IPS-18a (cell line): ENCODE measurements at regions not wholly inside any gene's neighbourhood (a gene's known extent, or its start where the extent isn't known, plus 50 kb on each side); places are given as distances from the start of the nearest gene placed in this dataset.
"Not testable (repeated sequence)": the region's sequence is repeated elsewhere in the genome, so short reads cannot be mapped to it uniquely, and the experiment has no call there.

Source experiments
- H3K27ac ChIP-seq: one replicate; pipeline ENCODE4 v1.5.1; 2013; ENCODE audit warnings: low read length
- H3K27me3 ChIP-seq: one replicate; pipeline ENCODE4 v1.6.1; 2013; ENCODE audit warnings: mild to moderate bottlenecking, low read length; ENCODE audit not compliant: control insufficient read depth, insufficient read depth
- H3K36me3 ChIP-seq: one replicate; pipeline ENCODE4 v1.6.1; 2013; ENCODE audit warnings: low read depth, low read length; ENCODE audit not compliant: control insufficient read depth
- H3K4me1 ChIP-seq: one replicate; pipeline ENCODE4 v1.6.1; 2013; ENCODE audit warnings: low read depth, low read length; ENCODE audit not compliant: control insufficient read depth
- H3K4me3 ChIP-seq: one replicate; pipeline ENCODE4 v1.5.1; 2013; ENCODE audit warnings: low read length
- H3K9ac ChIP-seq: one replicate; pipeline ENCODE4 v1.6.1; 2013; ENCODE audit warnings: mild to moderate bottlenecking, low read length, moderate library complexity
- H3K9me3 ChIP-seq: one replicate; pipeline ENCODE4 v1.6.1; 2013; ENCODE audit warnings: low read depth, low read length; ENCODE audit not compliant: control insufficient read depth

DNA sequence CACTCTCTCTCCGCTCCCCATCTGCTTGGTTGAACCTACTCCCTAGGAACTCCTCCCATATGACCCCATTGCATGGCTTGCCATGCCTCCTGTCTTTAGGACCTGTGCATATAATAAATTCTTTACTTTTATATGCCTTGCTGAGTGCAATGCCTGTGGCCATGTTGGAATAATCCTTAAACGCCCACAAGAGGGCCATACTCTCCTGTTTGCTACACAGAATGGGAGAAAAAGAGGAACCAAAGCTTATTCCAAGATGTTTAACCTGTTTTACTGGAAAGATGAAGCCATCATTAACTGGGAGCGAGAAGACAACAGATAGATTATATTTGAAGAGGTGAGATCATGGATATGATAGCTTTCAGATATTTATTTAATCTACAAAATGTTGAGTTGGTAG lies 1097.8 kb downstream of the NAALADL2 start:
- no peaks in the 10 kb centered on the region for H3K9me3 ChIP-seq
- H3K27me3 ChIP-seq: no peaks in the 10 kb centered on the region
- H3K36me3 ChIP-seq: no peaks in the 10 kb centered on the region
- H3K9ac ChIP-seq: no peak overlapping the region
- H3K4me1 ChIP-seq: no peaks in the 10 kb centered on the region
- no peak overlapping the region for H3K27ac ChIP-seq
- no peak overlapping the region for H3K4me3 ChIP-seq

DNA sequence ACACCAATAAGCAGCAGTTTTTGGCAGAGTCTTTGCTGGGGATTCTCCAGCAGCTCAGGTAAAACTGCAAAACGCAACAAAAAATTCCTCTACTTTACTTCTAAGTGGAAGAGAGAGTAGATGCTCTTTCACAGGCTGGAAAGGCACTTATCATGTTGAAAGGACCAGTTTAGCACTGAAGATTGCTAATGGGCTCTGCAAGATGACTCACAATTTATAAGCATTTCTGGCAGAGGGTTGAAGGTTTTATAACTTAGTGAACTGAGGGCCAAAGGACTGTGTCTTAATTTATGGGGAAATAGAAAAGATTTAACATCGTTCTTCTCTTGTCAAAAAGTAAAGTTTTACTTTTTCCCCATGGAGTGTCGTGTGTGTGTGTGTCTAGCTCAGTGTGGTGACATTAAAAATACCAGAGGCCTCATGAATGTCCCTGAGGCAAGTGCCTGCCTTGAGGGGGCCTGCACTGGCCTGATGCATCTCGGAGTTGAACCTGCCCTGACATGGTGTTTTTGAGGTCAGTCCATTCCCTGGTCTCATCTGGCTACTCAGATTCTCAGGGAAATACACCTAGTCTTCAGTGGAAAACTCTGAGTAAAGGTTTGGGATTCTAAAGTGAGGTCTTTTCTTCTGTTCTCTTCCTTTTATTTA lies 1092.0 kb downstream of the NAALADL2 start:
- no peaks in the 10 kb centered on the region for H3K27me3 ChIP-seq
- no peaks in the 10 kb centered on the region for H3K9me3 ChIP-seq
- no peak overlapping the region for H3K27ac ChIP-seq
- H3K9ac ChIP-seq: no peak overlapping the region
- no peak overlapping the region for H3K4me3 ChIP-seq
- H3K36me3 ChIP-seq: no peaks in the 10 kb centered on the region
- no peaks in the 10 kb centered on the region for H3K4me1 ChIP-seq

DNA sequence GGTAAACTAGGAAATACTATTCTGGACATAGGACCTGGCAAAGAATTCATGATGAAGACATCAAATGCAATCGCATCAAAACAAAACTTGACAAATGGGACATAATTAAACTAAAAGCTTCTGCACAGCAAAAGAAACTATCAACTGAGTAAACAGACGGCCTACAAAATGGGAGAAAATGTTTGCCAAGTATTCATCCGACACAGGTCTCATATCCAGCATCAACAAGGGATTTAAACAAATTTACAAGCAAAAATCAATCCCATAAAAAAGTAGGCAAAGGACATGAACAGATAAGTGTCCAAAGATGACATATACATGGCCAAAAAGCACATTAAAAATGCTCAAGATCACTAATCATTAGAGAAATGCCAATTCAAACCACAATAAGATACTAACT lies 1088.9 kb downstream of the NAALADL2 start:
- Histone ChIP-seq H3K36me3 (no peaks in the 10 kb centered on the region), H3K4me1 (no peaks in the 10 kb centered on the region), H3K4me3 (no peak overlapping the region), H3K27me3 (no peaks in the 10 kb centered on the region), H3K9me3 (peaks cover 8% of the 10 kb centered on the region), H3K27ac (no peak overlapping the region), H3K9ac (no peak overlapping the region)

DNA sequence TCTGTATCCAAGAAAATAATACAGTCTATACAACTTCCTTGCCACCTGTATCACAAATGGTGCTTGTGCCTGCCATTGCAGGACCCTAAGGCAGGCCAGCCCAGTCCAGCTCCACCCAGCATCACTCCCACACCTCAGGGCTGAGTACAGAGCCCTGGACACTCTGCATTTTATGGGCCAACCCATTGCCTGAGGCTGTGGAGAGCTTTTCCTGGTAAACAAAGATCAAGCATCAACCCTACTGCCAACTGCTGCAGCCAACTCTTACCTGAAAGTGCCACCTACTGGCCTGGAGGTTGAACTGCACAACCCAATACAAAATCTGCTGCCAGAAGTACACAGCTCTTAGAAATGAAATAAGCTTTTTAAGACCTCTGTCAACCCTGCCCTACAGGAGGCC lies 1082.2 kb downstream of the NAALADL2 start:
- H3K9me3 ChIP-seq: peaks cover 8% of the 10 kb centered on the region

DNA sequence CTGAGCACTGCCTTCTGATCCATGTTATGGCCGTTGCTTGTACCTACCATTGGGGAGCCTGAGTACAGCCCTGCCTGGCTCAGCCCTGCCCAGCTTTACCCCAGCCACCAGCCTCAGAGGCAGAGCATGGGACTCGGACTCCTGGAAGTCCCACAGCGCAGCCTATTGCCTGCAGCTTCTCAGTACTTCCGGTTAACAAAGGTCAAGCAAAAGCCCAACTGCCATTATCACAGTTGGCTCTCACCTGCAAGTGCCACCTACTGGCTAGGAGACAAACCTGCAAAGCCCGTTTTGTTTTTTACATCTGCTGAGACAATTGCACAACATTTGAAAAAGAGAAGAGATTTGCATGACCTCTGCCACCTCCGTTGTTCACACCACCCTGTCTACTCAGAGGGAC lies 1081.7 kb downstream of the NAALADL2 start:
- Histone ChIP-seq H3K27me3 (no peaks in the 10 kb centered on the region), H3K9ac (no peak overlapping the region), H3K4me1 (no peaks in the 10 kb centered on the region), H3K36me3 (no peaks in the 10 kb centered on the region), H3K9me3 (peaks cover 8% of the 10 kb centered on the region), H3K27ac (no peak overlapping the region), H3K4me3 (no peak overlapping the region)

More for the DNA sequence above, 1082.2 kb downstream of the NAALADL2 start:
- Histone ChIP-seq H3K4me1 (no peaks in the 10 kb centered on the region), H3K4me3 (no peak overlapping the region), H3K27ac (no peak overlapping the region), H3K27me3 (no peaks in the 10 kb centered on the region), H3K9ac (no peak overlapping the region), H3K36me3 (no peaks in the 10 kb centered on the region)

DNA sequence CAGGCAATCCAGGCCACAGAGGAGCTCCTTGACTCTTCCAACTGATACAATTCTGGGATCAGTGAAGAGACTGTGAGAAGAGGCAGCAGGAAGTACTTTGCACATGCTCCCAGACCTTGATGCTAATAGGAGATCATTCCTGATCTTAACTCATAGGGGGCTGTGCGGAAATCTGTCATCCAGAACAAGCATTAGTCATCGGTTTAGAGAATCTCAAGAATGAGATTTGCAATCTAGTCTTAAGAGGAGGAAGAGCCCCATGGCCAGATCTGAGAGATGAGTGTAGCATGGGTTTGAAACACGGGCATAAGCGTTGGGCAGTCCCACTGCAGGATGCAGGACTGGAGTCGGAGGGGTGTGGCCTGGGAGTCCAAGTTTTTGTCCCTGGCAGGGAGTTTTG lies 1081.1 kb downstream of the NAALADL2 start:
- Histone ChIP-seq H3K9ac (no peak overlapping the region), H3K36me3 (no peaks in the 10 kb centered on the region), H3K4me1 (no peaks in the 10 kb centered on the region), H3K9me3 (peaks cover 2% of the 10 kb centered on the region), H3K4me3 (no peak overlapping the region), H3K27ac (no peak overlapping the region), H3K27me3 (no peaks in the 10 kb centered on the region)

DNA sequence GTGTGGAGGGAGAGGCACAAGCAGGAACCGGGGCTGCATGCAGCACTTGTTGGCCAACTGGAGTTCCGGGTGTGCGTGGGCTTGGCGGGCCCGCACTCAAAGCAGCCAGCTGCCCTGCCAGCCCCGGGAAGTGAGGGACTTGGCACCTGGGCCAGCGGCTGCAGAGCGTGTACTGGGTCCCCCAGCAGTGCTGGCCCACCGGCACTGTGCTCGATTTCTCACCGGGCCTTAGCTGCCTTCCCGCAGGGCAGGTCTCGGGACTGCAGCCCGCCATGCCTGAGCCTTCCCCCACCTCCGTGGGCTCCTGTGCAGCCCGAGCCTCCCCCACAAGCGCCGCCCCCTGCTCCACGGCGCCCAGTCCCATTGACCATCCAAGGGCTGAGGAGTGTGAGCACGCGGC lies 1078.2 kb downstream of the NAALADL2 start:
- H3K27ac ChIP-seq, H3K4me1 ChIP-seq, H3K27me3 ChIP-seq, H3K36me3 ChIP-seq, H3K4me3 ChIP-seq, H3K9ac ChIP-seq, H3K9me3 ChIP-seq: not testable (repeated sequence)

DNA sequence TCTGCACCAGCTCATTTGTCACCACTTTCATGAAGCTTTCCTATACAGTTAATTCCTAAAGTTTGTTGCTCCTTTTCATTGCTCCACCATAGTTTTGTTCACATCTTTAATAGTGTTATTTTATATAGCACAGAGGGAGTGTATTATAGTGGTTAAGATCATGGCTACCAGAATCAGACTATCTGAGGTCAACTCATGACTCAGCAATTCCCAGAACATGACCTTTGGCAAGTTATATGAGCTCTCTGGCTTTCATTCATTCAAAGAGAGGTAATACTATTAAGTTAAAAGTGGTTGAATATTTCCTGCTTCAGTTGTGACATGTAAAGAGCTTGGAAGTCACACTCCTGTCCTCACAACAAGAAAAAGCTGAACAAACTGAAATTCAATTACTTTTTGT lies 1073.5 kb downstream of the NAALADL2 start:
- H3K9me3 ChIP-seq: no peaks in the 10 kb centered on the region
- no peak overlapping the region for H3K9ac ChIP-seq
- H3K27ac ChIP-seq: no peak overlapping the region
- H3K4me1 ChIP-seq: no peaks in the 10 kb centered on the region
- H3K27me3 ChIP-seq: no peaks in the 10 kb centered on the region
- no peaks in the 10 kb centered on the region for H3K36me3 ChIP-seq
- no peak overlapping the region for H3K4me3 ChIP-seq

DNA sequence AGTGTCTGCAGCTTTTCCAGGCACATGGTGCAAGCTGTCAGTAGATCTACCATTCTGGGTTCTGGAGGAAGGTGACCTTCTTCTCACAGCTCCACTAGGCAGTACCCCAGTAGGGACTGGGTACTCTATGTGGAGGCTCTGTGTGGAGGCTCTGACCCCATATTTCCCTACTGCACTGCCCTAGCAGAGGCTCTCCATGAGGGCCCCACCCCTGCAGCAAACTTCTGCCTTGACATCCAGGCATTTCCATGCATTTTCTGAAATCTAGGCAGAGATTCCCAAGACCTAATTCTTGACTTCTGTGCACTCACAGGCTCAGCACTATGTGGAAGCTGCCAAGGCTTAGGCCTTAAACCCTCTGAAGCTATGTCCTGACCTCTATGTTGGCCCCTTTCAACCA lies 1060.0 kb downstream of the NAALADL2 start:
- peaks cover 8% of the 10 kb centered on the region for H3K9me3 ChIP-seq
- H3K27me3 ChIP-seq: no peaks in the 10 kb centered on the region
- H3K4me3 ChIP-seq: no peak overlapping the region
- no peak overlapping the region for H3K9ac ChIP-seq
- no peak overlapping the region for H3K27ac ChIP-seq
- H3K36me3 ChIP-seq: no peaks in the 10 kb centered on the region
- H3K4me1 ChIP-seq: no peaks in the 10 kb centered on the region

DNA sequence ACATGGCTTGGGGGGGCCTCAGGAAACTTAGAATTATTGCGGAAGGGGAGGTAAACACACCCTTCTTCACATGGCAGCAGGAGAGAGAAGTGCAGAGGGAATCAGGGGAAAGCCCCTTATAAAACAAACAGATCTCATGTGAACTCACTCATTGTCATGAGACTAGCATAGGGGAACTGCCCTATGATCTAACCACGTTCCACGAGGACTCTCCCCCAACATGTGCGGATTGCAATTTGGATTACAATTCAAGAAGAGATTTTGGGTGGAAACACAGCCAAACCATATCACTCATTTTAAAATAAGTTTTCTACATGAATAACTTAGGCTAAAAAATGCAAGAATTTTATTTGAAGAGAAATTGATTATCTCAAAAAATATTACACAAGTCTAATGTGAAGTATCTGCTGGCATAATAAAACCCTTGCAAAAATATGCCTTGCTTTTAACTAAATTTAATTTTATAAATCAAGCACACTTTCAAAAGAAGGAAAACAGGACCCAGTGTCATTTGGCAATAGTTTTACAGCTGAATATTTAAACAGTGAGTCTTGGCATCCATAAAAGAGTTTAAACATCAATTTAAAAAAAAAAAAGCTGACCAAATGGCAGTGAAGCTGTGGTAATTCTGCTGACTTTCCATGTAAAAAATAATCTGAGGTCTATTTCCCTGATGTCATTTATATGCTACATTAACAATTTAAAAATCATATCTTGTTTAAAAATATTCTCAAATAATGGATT lies 1057.2 kb downstream of the NAALADL2 start:
- H3K9me3 ChIP-seq: peaks cover 8% of the 10 kb centered on the region
- no peaks in the 10 kb centered on the region for H3K36me3 ChIP-seq
- H3K4me3 ChIP-seq: no peak overlapping the region
- H3K27ac ChIP-seq: no peak overlapping the region
- H3K27me3 ChIP-seq: no peaks in the 10 kb centered on the region
- H3K4me1 ChIP-seq: no peaks in the 10 kb centered on the region
- H3K9ac ChIP-seq: no peak overlapping the region

DNA sequence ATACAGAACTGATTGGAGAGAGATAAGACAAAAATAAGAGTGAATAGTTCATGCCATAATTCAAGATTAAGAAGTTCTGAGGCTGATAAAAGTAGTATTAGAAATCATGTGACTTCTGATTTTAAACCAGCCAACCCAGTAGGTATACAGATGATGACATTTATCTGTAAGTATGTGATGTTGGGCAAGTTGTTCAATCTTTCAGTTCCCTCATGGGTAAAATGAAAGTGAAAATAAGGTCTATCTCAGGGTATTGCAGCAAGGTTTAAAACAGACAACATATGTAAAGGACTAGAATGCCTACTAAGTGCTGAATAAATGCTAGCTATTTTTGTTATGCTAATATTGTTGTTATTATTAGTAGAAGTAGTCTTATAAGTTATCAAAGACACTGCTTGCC lies 1055.7 kb downstream of the NAALADL2 start:
- Histone ChIP-seq H3K9me3 (peaks cover 8% of the 10 kb centered on the region), H3K27me3 (no peaks in the 10 kb centered on the region), H3K4me3 (no peak overlapping the region), H3K36me3 (no peaks in the 10 kb centered on the region), H3K9ac (no peak overlapping the region), H3K4me1 (no peaks in the 10 kb centered on the region), H3K27ac (no peak overlapping the region)

DNA sequence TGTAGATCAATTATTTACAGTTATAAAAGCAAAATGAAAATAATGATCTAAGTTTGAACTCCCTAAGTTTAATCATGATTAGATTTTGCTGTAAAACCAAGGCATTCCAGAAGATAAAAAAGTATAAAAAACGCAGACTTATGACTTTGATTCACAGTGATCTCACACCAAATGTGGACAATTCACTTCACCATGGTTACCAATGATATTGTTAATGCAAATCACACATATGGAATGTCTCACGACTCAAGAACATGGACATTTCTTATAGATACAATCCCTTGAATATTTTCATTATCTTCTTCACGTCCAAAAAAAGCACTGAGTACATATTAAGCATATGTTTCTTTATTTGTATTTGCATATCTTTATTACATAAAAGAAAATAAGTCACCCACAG lies 1054.2 kb downstream of the NAALADL2 start:
- H3K27ac ChIP-seq: no peak overlapping the region
- H3K9me3 ChIP-seq: no peaks in the 10 kb centered on the region
- H3K27me3 ChIP-seq: no peaks in the 10 kb centered on the region
- no peaks in the 10 kb centered on the region for H3K36me3 ChIP-seq
- H3K4me1 ChIP-seq: no peaks in the 10 kb centered on the region
- no peak overlapping the region for H3K9ac ChIP-seq
- no peak overlapping the region for H3K4me3 ChIP-seq
